Type B pancreatic cell (in vitro differentiated cells): ENCODE measurements at regions not wholly inside any gene's neighbourhood (a gene's known extent, or its start where the extent isn't known, plus 50 kb on each side); places are given as distances from the start of the nearest gene placed in this dataset.

Experiments
- DNase-seq: peaks from one replicate; pipeline ENCODE4 v3.0.0; 2021; ENCODE audit warnings: mixed read lengths; ENCODE audit not compliant: unreplicated experiment; ENCODE audit errors: extremely low spot score
- H3K27ac Mint-ChIP-seq: 2 replicates; pipeline ENCODE4 v1.8.0; 2021; ENCODE audit warnings: mild to moderate bottlenecking, mixed read lengths
- H3K27me3 Mint-ChIP-seq: 2 replicates; pipeline ENCODE4 v1.8.0; 2021; ENCODE audit warnings: mixed read lengths
- H3K36me3 Mint-ChIP-seq: 2 replicates; pipeline ENCODE4 v1.8.0; 2021; ENCODE audit warnings: mixed read lengths
- H3K4me1 Mint-ChIP-seq: one replicate; pipeline ENCODE4 v1.8.0; 2021; ENCODE audit warnings: mixed read lengths; ENCODE audit not compliant: unreplicated experiment
- H3K4me3 Mint-ChIP-seq: 2 replicates; pipeline ENCODE4 v1.8.0; 2021; ENCODE audit warnings: mild to moderate bottlenecking, mixed read lengths
- H3K9me3 Mint-ChIP-seq: 2 replicates; pipeline ENCODE4 v1.8.0; 2021; ENCODE audit warnings: mixed read lengths
- TF ChIP-seq, protein P1 (sequence below): fragments of 200-600 bp; sonication (generic); conservative IDR thresholded peaks from 2 replicates; pipeline ENCODE4 v1.5.0; 2021; ENCODE audit warnings: antibody characterized with exemption, mild to moderate bottlenecking

GRCh38 chr13:77383097-77383496 lies 56.2 kb upstream of the MYCBP2 start:
- Mint-ChIP-seq H3K4me3 (no peak overlapping the region), H3K27me3 (no peaks in the 10 kb centered on the region), H3K27ac (no peak overlapping the region), H3K4me1 (no peaks in the 10 kb centered on the region), H3K36me3 (no peaks in the 10 kb centered on the region), H3K9me3 (peaks cover 6% of the 10 kb centered on the region)
- DNase-seq = no peak
- TF ChIP-seq, protein P1, sequence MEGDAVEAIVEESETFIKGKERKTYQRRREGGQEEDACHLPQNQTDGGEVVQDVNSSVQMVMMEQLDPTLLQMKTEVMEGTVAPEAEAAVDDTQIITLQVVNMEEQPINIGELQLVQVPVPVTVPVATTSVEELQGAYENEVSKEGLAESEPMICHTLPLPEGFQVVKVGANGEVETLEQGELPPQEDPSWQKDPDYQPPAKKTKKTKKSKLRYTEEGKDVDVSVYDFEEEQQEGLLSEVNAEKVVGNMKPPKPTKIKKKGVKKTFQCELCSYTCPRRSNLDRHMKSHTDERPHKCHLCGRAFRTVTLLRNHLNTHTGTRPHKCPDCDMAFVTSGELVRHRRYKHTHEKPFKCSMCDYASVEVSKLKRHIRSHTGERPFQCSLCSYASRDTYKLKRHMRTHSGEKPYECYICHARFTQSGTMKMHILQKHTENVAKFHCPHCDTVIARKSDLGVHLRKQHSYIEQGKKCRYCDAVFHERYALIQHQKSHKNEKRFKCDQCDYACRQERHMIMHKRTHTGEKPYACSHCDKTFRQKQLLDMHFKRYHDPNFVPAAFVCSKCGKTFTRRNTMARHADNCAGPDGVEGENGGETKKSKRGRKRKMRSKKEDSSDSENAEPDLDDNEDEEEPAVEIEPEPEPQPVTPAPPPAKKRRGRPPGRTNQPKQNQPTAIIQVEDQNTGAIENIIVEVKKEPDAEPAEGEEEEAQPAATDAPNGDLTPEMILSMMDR = no peak

DNA sequence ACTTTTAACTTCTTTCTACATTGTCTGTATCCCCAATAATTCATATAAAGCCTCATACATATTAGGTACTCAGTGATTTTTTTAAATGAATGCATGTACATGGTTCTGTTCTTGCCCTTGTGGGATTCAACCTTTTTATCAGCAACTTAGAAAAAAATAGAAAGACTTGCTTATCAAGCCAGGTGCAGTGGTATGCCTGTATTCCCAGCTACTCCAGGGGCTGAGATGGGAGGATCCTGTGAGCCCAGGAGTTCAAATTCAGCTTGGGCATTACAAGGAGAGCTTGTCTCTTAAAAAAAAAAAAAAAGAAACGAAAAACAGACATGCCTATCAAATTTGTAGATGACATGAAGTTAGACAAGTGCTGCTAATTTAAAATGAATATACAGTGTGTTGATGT lies 54.2 kb upstream of the MYCBP2 start:
- TF ChIP-seq, protein P1 = no peak
- no peaks in the 10 kb centered on the region for H3K36me3 Mint-ChIP-seq
- H3K27me3 Mint-ChIP-seq = no peaks in the 10 kb centered on the region
- H3K4me3 Mint-ChIP-seq = no peak overlapping the region
- H3K4me1 Mint-ChIP-seq = no peaks in the 10 kb centered on the region
- peaks cover 6% of the 10 kb centered on the region for H3K9me3 Mint-ChIP-seq
- DNase-seq = no peak
- no peak overlapping the region for H3K27ac Mint-ChIP-seq

DNA sequence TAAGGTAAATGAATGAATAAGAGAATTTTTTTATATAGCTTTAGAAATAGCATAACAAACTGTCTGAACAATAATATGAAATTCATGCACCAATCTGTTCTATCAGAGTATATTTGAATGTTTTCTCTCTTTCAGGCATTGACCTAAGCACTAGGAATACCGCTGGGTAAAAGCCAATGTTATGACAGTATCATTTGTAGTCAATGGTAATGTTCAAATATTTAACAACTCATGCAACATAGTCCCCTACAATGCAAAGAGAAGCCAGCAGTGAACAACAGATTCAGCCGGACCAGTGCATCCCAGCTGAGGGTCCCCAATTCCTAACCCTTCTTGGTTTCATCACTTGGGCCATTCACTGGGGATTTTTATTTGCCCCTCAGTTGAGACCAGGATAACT lies 52.6 kb upstream of the MYCBP2 start:
- H3K4me3 Mint-ChIP-seq = no peak overlapping the region
- H3K27ac Mint-ChIP-seq = no peak overlapping the region
- H3K36me3 Mint-ChIP-seq = no peaks in the 10 kb centered on the region
- no peak for DNase-seq
- H3K9me3 Mint-ChIP-seq = no peaks in the 10 kb centered on the region
- no peaks in the 10 kb centered on the region for H3K27me3 Mint-ChIP-seq
- TF ChIP-seq, protein P1 = no peak
- no peaks in the 10 kb centered on the region for H3K4me1 Mint-ChIP-seq

GRCh38 chr13:77378662-77379061 lies 51.8 kb upstream of the MYCBP2 start:
- Mint-ChIP-seq H3K36me3 (no peaks in the 10 kb centered on the region), H3K4me3 (no peak overlapping the region), H3K4me1 (no peaks in the 10 kb centered on the region), H3K27ac (no peak overlapping the region), H3K27me3 (no peaks in the 10 kb centered on the region), H3K9me3 (no peaks in the 10 kb centered on the region)
- no peak for DNase-seq
- TF ChIP-seq, protein P1 = no peak

DNA sequence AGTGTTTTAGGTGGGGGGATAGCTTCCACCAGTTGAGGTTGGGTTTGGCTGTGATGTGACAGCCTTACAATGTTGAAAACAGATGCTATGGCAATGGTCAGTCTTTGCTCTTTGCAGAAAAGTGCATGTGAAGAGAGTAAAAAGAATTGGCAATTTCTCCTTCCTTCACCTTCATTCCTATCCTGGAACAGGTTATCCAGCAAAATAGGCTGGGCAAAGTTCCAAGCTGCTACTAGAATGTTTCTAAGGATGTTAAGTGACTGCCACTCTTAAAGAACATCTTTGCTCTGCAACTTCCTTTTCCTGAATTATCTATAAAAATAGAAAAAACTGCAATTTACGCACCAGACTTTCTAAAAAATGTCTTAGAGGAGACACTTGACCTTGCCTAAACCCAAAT lies 50.1 kb upstream of the MYCBP2 start:
- no peaks in the 10 kb centered on the region for H3K9me3 Mint-ChIP-seq
- no peaks in the 10 kb centered on the region for H3K4me1 Mint-ChIP-seq
- DNase-seq = no peak
- no peak overlapping the region for H3K4me3 Mint-ChIP-seq
- no peak overlapping the region for H3K27ac Mint-ChIP-seq
- TF ChIP-seq, protein P1 = no peak
- H3K36me3 Mint-ChIP-seq = no peaks in the 10 kb centered on the region
- H3K27me3 Mint-ChIP-seq = no peaks in the 10 kb centered on the region
